GM23248 (cell line): ENCODE measurements at regions not wholly inside any gene's neighbourhood (a gene's known extent, or its start where the extent isn't known, plus 50 kb on each side); places are given as distances from the start of the nearest gene placed in this dataset.
"Not testable (repeated sequence)": the region's sequence is repeated elsewhere in the genome, so short reads cannot be mapped to it uniquely, and the experiment has no call there.

Source experiments
- DNase-seq: peaks from one replicate; pipeline ENCODE4 v3.0.0-alpha.2; 2015
- H2AFZ ChIP-seq: fragments of 200-600 bp; sonication (generic); 2 replicates; pipeline ENCODE4 v1.6.1; 2016; ENCODE audit warnings: antibody characterized with exemption
- H3F3A ChIP-seq: fragments of 200-600 bp; sonication (generic); 2 replicates; pipeline ENCODE4 v1.6.1; 2016; ENCODE audit warnings: mild to moderate bottlenecking, antibody characterized with exemption, mixed run types; ENCODE audit not compliant: insufficient read depth
- H3K27ac ChIP-seq: fragments of 200-600 bp; sonication (generic); 2 replicates; pipeline ENCODE4 v1.5.1; 2016; ENCODE audit warnings: mild to moderate bottlenecking
- H3K27me3 ChIP-seq: fragments of 200-600 bp; sonication (generic); replicated peaks from 2 replicates; pipeline ENCODE4 v1.6.1; 2016; ENCODE audit warnings: mild to moderate bottlenecking; ENCODE audit not compliant: insufficient read depth
- H3K36me3 ChIP-seq: fragments of 200-600 bp; sonication (generic); 2 replicates; pipeline ENCODE4 v1.6.1; 2016; ENCODE audit warnings: low read depth, mild to moderate bottlenecking
- H3K4me1 ChIP-seq: fragments of 200-600 bp; sonication (generic); 2 replicates; pipeline ENCODE4 v1.6.1; 2016; ENCODE audit warnings: mild to moderate bottlenecking; ENCODE audit not compliant: insufficient read depth
- H3K4me2 ChIP-seq: fragments of 200-600 bp; sonication (generic); one replicate; pipeline ENCODE4 v1.6.1; 2016; ENCODE audit warnings: mild to moderate bottlenecking; ENCODE audit not compliant: unreplicated experiment
- H3K4me3 ChIP-seq: fragments of 200-600 bp; sonication (generic); 2 replicates; pipeline ENCODE4 v1.5.1; 2016; ENCODE audit warnings: mild to moderate bottlenecking
- H3K79me2 ChIP-seq: fragments of 200-600 bp; sonication (generic); 2 replicates; pipeline ENCODE4 v1.6.1; 2016; ENCODE audit warnings: mild to moderate bottlenecking; ENCODE audit not compliant: insufficient read depth
- H3K9ac ChIP-seq: fragments of 200-600 bp; sonication (generic); 2 replicates; pipeline ENCODE4 v1.6.1; 2016; ENCODE audit warnings: mild to moderate bottlenecking
- H3K9me2 ChIP-seq: fragments of 200-600 bp; sonication (generic); 2 replicates; pipeline ENCODE4 v1.6.1; 2016; ENCODE audit warnings: mixed run types, mild to moderate bottlenecking, moderate library complexity; ENCODE audit not compliant: insufficient read depth
- H3K9me3 ChIP-seq: fragments of 200-600 bp; sonication (generic); one replicate; pipeline ENCODE4 v1.6.1; 2017; ENCODE audit warnings: low read depth
- H4K20me1 ChIP-seq: fragments of 200-600 bp; sonication (generic); 2 replicates; pipeline ENCODE4 v1.6.0; 2016; ENCODE audit not compliant: insufficient read depth
- EZH2 ChIP-seq: fragments of 200-600 bp; sonication (generic); IDR thresholded peaks from 2 replicates; pipeline ENCODE4 v1.6.1; 2018; ENCODE audit warnings: antibody characterized with exemption, mild to moderate bottlenecking; ENCODE audit not compliant: insufficient read depth, poor library complexity, severe bottlenecking
- EZH2phosphoT487 ChIP-seq: fragments of 200-600 bp; sonication (generic); IDR thresholded peaks from 2 replicates; pipeline ENCODE4 v1.6.1; 2018; ENCODE audit warnings: antibody characterized with exemption, moderate library complexity, mild to moderate bottlenecking, low read depth; ENCODE audit not compliant: insufficient read depth
- WGBS, 2 experiments: methylation state at CpG; one replicate each; pipeline ENCODE4 v1.1.6; 2015 to 2017; ENCODE audit warnings: low lambda C conversion rate in 2 of 2, low coverage in 1 of 2; ENCODE audit errors: missing lambda C conversion rate in 2 of 2; 5-methylcytosine and 5-hydroxymethylcytosine counted together
- in situ Hi-C: fragments of 300-500 bp; cut with MboI; formaldehyde crosslinking; loops from 2 replicates; pipeline ENCODE4 v1.15.0; 2020

DNA sequence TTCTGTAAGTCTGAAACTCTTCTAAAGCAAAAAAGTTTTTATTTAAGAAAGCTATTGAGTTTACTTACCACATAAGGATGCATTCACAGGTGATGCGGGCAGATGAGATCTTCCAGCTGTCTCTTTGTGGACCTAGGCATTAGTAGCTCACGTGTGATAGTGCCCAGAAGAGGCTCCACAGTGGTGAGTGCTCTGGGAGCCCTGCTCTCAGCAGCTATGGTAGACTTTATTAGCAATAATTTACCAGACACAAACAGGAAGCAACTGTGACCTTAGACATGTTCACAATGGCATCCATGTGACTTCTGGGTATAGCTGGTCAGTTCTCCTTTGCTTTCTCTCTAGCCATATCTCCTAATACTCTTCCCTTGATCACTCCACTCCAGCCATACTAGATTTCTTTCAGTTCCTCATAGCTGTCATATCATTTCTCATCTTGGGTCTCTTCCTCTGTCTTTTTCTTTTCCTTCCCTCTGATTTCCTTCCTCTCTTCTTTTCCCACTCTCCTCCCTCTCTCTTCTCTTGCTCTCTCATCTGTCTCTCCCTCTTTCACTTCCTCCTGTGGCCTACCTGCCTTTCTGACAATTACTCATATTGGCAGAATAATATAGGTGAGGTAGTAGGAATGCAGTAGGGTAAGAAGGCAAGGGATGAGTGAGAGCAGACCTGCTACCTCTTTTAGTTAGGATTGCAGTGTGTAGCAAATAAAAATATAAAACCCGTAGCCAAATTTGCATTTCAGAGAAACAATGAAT is 75.2 kb upstream of the SCAF11 start:
- TF ChIP-seq EZH2 = no peak
- no peak for TF ChIP-seq EZH2phosphoT487
- no peaks in the 10 kb centered on the region for H3F3A ChIP-seq
- in situ Hi-C loops = no loop called here
- WGBS, 2 experiments = 58 to 60% methylated on average over 3 of the region's 3 CpGs
- no peak overlapping the region for H3K9ac ChIP-seq
- no peaks in the 10 kb centered on the region for H4K20me1 ChIP-seq
- no peak overlapping the region for H3K27ac ChIP-seq
- no peak overlapping the region for H3K4me3 ChIP-seq
- H3K9me3 ChIP-seq = no peaks in the 10 kb centered on the region
- no peaks in the 10 kb centered on the region for H3K36me3 ChIP-seq
- no peaks in the 10 kb centered on the region for H3K4me1 ChIP-seq
- H3K79me2 ChIP-seq = no peaks in the 10 kb centered on the region
- no peaks in the 10 kb centered on the region; the same call in 1 of the 2 replicates for H3K27me3 ChIP-seq
- no peak overlapping the region for H3K4me2 ChIP-seq
- no peak overlapping the region for H2AFZ ChIP-seq
- no peaks in the 10 kb centered on the region for H3K9me2 ChIP-seq
- DNase-seq = no peak

DNA sequence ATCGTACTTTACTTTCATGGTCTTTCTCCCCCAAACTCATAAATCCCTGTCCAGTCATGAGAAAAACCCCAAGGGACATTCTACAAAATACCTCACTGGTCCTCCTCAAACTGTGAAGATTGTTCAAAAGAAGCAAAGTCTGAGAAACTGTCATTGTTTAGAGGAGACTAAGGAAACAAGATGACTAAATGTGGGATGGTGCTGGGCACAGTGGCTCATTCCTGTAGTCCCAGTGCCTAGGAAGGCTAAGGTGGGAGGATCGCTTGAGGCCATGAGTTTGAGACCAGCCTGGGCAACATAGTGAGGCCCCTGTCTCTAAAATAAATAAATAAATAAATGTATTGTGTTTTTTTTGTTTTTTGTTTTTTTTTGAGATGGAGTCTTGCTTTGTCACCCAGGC is 74.2 kb upstream of the SCAF11 start:
- no peak for DNase-seq

DNA sequence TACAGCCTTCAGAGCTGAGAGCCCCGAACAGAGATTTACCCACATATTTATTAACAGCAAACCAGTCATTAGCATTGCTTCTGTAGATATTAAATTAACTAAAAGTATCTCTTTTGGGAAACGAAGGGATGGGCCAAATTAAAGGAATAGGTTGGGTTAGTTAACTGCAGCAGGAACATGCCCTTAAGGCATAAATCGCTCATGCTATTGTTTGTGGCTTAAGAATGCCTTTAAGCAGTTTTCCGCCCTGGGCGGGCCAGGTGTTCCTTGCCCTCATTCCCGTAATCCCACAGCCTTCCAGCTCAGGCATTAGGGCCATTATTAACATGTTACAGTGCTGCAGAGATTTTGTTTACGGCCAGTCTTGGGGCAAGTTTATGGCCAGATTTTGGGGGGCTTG is 68.3 kb upstream of the SCAF11 start:
- H3K27me3 ChIP-seq, H3K9ac ChIP-seq, DNase-seq, H3K4me2 ChIP-seq, H3F3A ChIP-seq, H3K36me3 ChIP-seq, H3K4me1 ChIP-seq, H2AFZ ChIP-seq, in situ Hi-C loops, H4K20me1 ChIP-seq, H3K27ac ChIP-seq, H3K4me3 ChIP-seq, H3K79me2 ChIP-seq, H3K9me3 ChIP-seq, H3K9me2 ChIP-seq: not testable (repeated sequence)
- WGBS, 2 experiments = 56 to 66% methylated on average over 7 of the region's 7 CpGs

More for the DNA sequence above, 74.2 kb upstream of the SCAF11 start:
- Histone ChIP-seq H3K4me1 (no peaks in the 10 kb centered on the region), H3K9me2 (no peaks in the 10 kb centered on the region), H3K9me3 (no peaks in the 10 kb centered on the region), H3K4me2 (no peak overlapping the region), H3F3A (no peaks in the 10 kb centered on the region), H3K79me2 (no peaks in the 10 kb centered on the region), H3K36me3 (no peaks in the 10 kb centered on the region), H3K27ac (no peak overlapping the region), H2AFZ (no peak overlapping the region), H3K9ac (no peak overlapping the region), H3K27me3 (no peaks in the 10 kb centered on the region; the same call in 1 of the 2 replicates), H4K20me1 (no peaks in the 10 kb centered on the region), H3K4me3 (no peak overlapping the region)
- WGBS, 2 experiments = 69 to 80% methylated on average over 2 of the region's 2 CpGs
- TF ChIP-seq EZH2 (no peak), EZH2phosphoT487 (no peak)
- in situ Hi-C loops = no loop called here

DNA sequence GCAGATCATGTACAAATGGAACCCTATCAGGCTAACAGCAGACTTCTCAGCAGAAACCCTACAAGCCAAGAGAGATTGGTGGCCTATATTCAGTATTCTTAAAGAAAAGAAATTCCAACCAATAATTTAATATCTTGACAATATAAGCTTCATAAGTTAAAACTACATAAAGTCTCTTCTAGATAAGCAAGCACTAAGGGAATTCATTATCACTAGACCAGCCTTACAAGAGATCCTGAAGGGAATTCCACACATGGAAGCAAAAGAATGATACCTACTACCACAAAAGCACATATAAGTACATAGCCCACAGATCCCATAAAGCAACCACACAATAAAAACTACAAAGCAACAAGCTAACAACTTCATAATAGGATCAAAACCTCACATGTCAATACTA is 60.4 kb upstream of the SCAF11 start:
- H3K79me2 ChIP-seq = no peaks in the 10 kb centered on the region
- H3K4me3 ChIP-seq = no peak overlapping the region
- no peaks in the 10 kb centered on the region for H3K9me2 ChIP-seq
- no peaks in the 10 kb centered on the region for H3K9me3 ChIP-seq
- H3K36me3 ChIP-seq = no peaks in the 10 kb centered on the region
- H3K27me3 ChIP-seq = no peaks in the 10 kb centered on the region
- H2AFZ ChIP-seq = no peak overlapping the region
- no peak overlapping the region for H3K9ac ChIP-seq
- no peaks in the 10 kb centered on the region for H4K20me1 ChIP-seq
- H3K27ac ChIP-seq = no peak overlapping the region
- in situ Hi-C loops = no loop called here
- no peaks in the 10 kb centered on the region for H3F3A ChIP-seq
- H3K4me2 ChIP-seq = no peak overlapping the region
- no peak for TF ChIP-seq EZH2phosphoT487
- no peak for TF ChIP-seq EZH2
- no peak for DNase-seq
- H3K4me1 ChIP-seq = no peaks in the 10 kb centered on the region

DNA sequence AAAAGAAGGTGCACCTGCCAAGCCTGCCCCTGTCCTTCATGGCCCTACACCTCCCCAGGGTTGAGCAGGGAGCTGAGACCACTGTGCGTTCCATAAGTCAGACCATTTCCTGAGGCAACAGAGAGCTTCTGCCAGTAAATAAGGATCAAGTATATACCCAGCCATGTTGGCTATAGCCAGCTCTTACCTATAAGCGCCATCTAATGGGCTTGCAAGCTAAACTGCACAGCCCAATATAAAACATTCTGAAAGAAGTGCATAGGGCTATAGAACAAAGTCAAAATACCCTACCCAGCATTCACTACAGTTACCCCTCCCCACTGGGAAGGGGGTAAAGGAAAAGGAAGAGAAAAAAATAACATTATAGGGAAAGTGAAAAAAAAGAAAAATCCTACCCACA is 59.3 kb upstream of the SCAF11 start:
- no peaks in the 10 kb centered on the region for H3K79me2 ChIP-seq
- H3K9me2 ChIP-seq = no peaks in the 10 kb centered on the region
- no peak overlapping the region for H3K9ac ChIP-seq
- H3K27ac ChIP-seq = no peak overlapping the region
- no peaks in the 10 kb centered on the region for H3F3A ChIP-seq
- no peaks in the 10 kb centered on the region for H3K36me3 ChIP-seq
- no peak for DNase-seq
- H3K27me3 ChIP-seq = no peaks in the 10 kb centered on the region
- no peak overlapping the region for H3K4me2 ChIP-seq
- no peaks in the 10 kb centered on the region for H3K4me1 ChIP-seq
- H3K9me3 ChIP-seq = no peaks in the 10 kb centered on the region
- H3K4me3 ChIP-seq = no peak overlapping the region
- H2AFZ ChIP-seq = no peak overlapping the region
- WGBS, 2 experiments = 24 to 51% methylated on average over 2 of the region's 2 CpGs
- in situ Hi-C loops = no loop called here
- TF ChIP-seq EZH2phosphoT487 (no peak), EZH2 (no peak)
- H4K20me1 ChIP-seq = no peaks in the 10 kb centered on the region
